GM12878 (cell line): ENCODE measurements at regions not wholly inside any gene's neighbourhood (a gene's known extent, or its start where the extent isn't known, plus 50 kb on each side); places are given as distances from the start of the nearest gene placed in this dataset.

Source experiments
- ASH2L ChIP-seq: fragments of 300-600, 200-600 bp; sonication (generic); IDR thresholded peaks from 2 replicates; pipeline ENCODE4 v1.6.1; 2017; ENCODE audit warnings: low read depth, mild to moderate bottlenecking, borderline replicate concordance
- CTCF ChIP-seq, 3 experiments: IDR thresholded peaks in 2 of 3; conservative IDR thresholded peaks in 1 of 3; 2 replicates each; pipeline ENCODE4 v1.5.1; 2011; ENCODE audit warnings: low read depth in 3 of 3, low read length in 3 of 3, mild to moderate bottlenecking in 3 of 3, control low read depth in 2 of 3, moderate library complexity in 2 of 3, inconsistent platforms in 1 of 3, mixed read lengths in 1 of 3; ENCODE audit not compliant: control insufficient read depth in 2 of 3, insufficient read depth in 1 of 3; ENCODE audit errors: extremely low read depth in 1 of 3
- ESRRA ChIP-seq: IDR thresholded peaks from 2 replicates; pipeline ENCODE4 v1.6.1; 2012; ENCODE audit warnings: mild to moderate bottlenecking, low read length, improper control_type of control experiment
- FOXK2 ChIP-seq: fragments of 450-650 bp; IDR thresholded peaks from 2 replicates; pipeline ENCODE4 v1.6.1; 2017; ENCODE audit warnings: mild to moderate bottlenecking, moderate library complexity
- GABPA ChIP-seq: IDR thresholded peaks from 2 replicates; pipeline ENCODE4 v1.6.1; 2014; ENCODE audit warnings: antibody characterized with exemption, low read depth, mild to moderate bottlenecking, inconsistent platforms
- IKZF2 ChIP-seq, 2 experiments: fragments of 450-650 bp; IDR thresholded peaks; 2 replicates each; pipeline ENCODE4 v1.6.1; 2017; ENCODE audit warnings: mild to moderate bottlenecking in 2 of 2, moderate library complexity in 2 of 2
- JUNB ChIP-seq: IDR thresholded peaks from 2 replicates; pipeline ENCODE4 v1.6.1; 2016; ENCODE audit warnings: antibody characterized with exemption, mild to moderate bottlenecking
- POLR2A ChIP-seq: IDR thresholded peaks from 2 replicates; pipeline ENCODE4 v1.6.1; 2011; ENCODE audit warnings: low read depth, mild to moderate bottlenecking, low read length
- RFX5 ChIP-seq: IDR thresholded peaks from 2 replicates; pipeline ENCODE4 v1.6.1; 2011; ENCODE audit warnings: low read depth, low read length, improper control_type of control experiment
- SIN3A ChIP-seq: IDR thresholded peaks from 2 replicates; pipeline ENCODE4 v1.6.1; 2012; ENCODE audit warnings: low read depth, low read length, improper control_type of control experiment
- STAT1 ChIP-seq: fragments of 450-650 bp; conservative IDR thresholded peaks from 2 replicates; pipeline ENCODE4 v1.6.1; 2014; ENCODE audit warnings: antibody characterized with exemption, mild to moderate bottlenecking
- SUPT20H ChIP-seq: IDR thresholded peaks from 2 replicates; pipeline ENCODE4 v1.6.1; 2011; ENCODE audit warnings: low read depth, mild to moderate bottlenecking, low read length, moderate library complexity, borderline replicate concordance; ENCODE audit not compliant: control insufficient read depth
- TAF1 ChIP-seq: IDR thresholded peaks from 2 replicates; pipeline ENCODE4 v1.6.1; 2011; ENCODE audit warnings: mild to moderate bottlenecking, low read depth, low read length, borderline replicate concordance
- TF ChIP-seq, protein P1 (sequence below): IDR thresholded peaks from 2 replicates; pipeline ENCODE4 v1.6.1; 2012; ENCODE audit warnings: low read depth, low read length, improper control_type of control experiment

DNA sequence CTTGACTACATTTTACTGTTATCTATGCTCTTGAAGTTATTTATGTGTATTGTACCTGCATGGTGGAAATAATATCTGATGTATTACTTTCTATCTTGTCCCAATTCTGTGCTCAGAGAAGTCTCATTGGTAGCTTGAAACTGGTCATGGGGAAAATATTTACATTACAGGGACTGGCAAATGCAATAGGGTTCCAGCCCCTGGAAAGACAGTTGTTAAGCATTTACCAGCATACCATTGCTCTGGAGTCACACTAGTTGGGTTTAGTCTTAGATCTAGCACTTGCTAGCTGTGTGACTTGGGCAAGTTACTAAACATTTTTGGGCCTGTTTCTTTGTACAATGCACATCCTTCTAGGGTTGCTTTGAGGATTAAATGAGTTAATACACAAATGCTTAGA lies 86.3 kb upstream of the NRXN3 start:
- TF ChIP-seq POLR2A (no peak), FOXK2 (no peak), RFX5 (no peak), CTCF (IDR thresholded peaks at IDR 0.05 in 2 of 3, conservative IDR thresholded peaks at IDR 0.05 in 1 of 3; ENCODE audit: control insufficient read depth in 2 of 3, extremely low read depth in 1 of 3, insufficient read depth in 1 of 3, low read depth in 3 of 3, low read length in 3 of 3) (no peak), ASH2L (no peak), JUNB (no peak), ESRRA (no peak), SUPT20H (no peak), IKZF2 (IDR thresholded peaks at IDR 0.05) (no peak), SIN3A (no peak), GABPA (no peak), TAF1 (no peak), STAT1 (no peak)
- TF ChIP-seq, protein P1, sequence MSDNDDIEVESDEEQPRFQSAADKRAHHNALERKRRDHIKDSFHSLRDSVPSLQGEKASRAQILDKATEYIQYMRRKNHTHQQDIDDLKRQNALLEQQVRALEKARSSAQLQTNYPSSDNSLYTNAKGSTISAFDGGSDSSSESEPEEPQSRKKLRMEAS = no peak
